ENCODE measurements at regions not wholly inside any gene's neighbourhood (a gene's known extent, or its start where the extent isn't known, plus 50 kb on each side); places are given as distances from the start of the nearest gene placed in this dataset.
"Not testable (repeated sequence)": the region's sequence is repeated elsewhere in the genome, so short reads cannot be mapped to it uniquely, and the experiment has no call there.

- no peaks in the 10 kb centered on the region for H3K36me3 Mint-ChIP-seq
- H3K4me3 Mint-ChIP-seq, result no peak overlapping the region
- H3K27me3 Mint-ChIP-seq, result no peaks in the 10 kb centered on the region
- no peaks in the 10 kb centered on the region for H3K9me3 Mint-ChIP-seq
- no peaks in the 10 kb centered on the region for H3K4me1 Mint-ChIP-seq
- POLR2A ChIA-PET, result no interaction called here
- ATAC-seq (no peak), DNase-seq (no peak)
- no peak overlapping the region for H3K27ac Mint-ChIP-seq
Observed at GRCh38 chr3:86788371-86788770, 202.6 kb downstream of the VGLL3 start.

- no peaks in the 10 kb centered on the region for H3K9me3 Mint-ChIP-seq
- no peak for DNase-seq
- no peak overlapping the region for H3K4me3 Mint-ChIP-seq
- no peak for ATAC-seq
- POLR2A ChIA-PET, result no interaction called here
- no peaks in the 10 kb centered on the region for H3K36me3 Mint-ChIP-seq
- H3K4me1 Mint-ChIP-seq, result no peaks in the 10 kb centered on the region
- no peak overlapping the region for H3K27ac Mint-ChIP-seq
- no peaks in the 10 kb centered on the region for H3K27me3 Mint-ChIP-seq
Observed at GRCh38 chr3:86787091-86787490, 203.9 kb downstream of the VGLL3 start.

GRCh38 chr3:86785386-86785785 lies 205.6 kb downstream of the VGLL3 start:
- H3K4me3 Mint-ChIP-seq, result no peak overlapping the region
- no peaks in the 10 kb centered on the region for H3K27me3 Mint-ChIP-seq
- POLR2A ChIA-PET, result no interaction called here
- no peaks in the 10 kb centered on the region for H3K9me3 Mint-ChIP-seq
- H3K36me3 Mint-ChIP-seq, result no peaks in the 10 kb centered on the region
- ATAC-seq (no peak), DNase-seq (no peak)
- no peak overlapping the region for H3K27ac Mint-ChIP-seq
- H3K4me1 Mint-ChIP-seq, result no peaks in the 10 kb centered on the region

GRCh38 chr3:86782866-86783265 lies 208.1 kb downstream of the VGLL3 start:
- no peaks in the 10 kb centered on the region for H3K4me1 Mint-ChIP-seq
- H3K36me3 Mint-ChIP-seq, result no peaks in the 10 kb centered on the region
- no peaks in the 10 kb centered on the region for H3K27me3 Mint-ChIP-seq
- H3K4me3 Mint-ChIP-seq, result no peak overlapping the region
- H3K27ac Mint-ChIP-seq, result no peak overlapping the region
- POLR2A ChIA-PET, result no interaction called here
- H3K9me3 Mint-ChIP-seq, result no peaks in the 10 kb centered on the region
- DNase-seq, result no peak
- no peak for ATAC-seq

GRCh38 chr3:86782286-86782685 lies 208.7 kb downstream of the VGLL3 start:
- no peaks in the 10 kb centered on the region for H3K4me1 Mint-ChIP-seq
- no peaks in the 10 kb centered on the region for H3K9me3 Mint-ChIP-seq
- ATAC-seq (no peak), DNase-seq (no peak)
- POLR2A ChIA-PET, result no interaction called here
- no peak overlapping the region for H3K27ac Mint-ChIP-seq
- no peaks in the 10 kb centered on the region for H3K36me3 Mint-ChIP-seq
- no peaks in the 10 kb centered on the region for H3K27me3 Mint-ChIP-seq
- no peak overlapping the region for H3K4me3 Mint-ChIP-seq

GRCh38 chr3:86774082-86774691 lies 216.8 kb downstream of the VGLL3 start:
- no peak for DNase-seq
- no peaks in the 10 kb centered on the region for H3K27me3 Mint-ChIP-seq
- H3K4me1 Mint-ChIP-seq, result no peaks in the 10 kb centered on the region
- no peak for ATAC-seq
- POLR2A ChIA-PET, result no interaction called here
- no peaks in the 10 kb centered on the region for H3K36me3 Mint-ChIP-seq
- no peak overlapping the region for H3K27ac Mint-ChIP-seq
- no peak overlapping the region for H3K4me3 Mint-ChIP-seq
- no peaks in the 10 kb centered on the region for H3K9me3 Mint-ChIP-seq

- H3K27me3 Mint-ChIP-seq, result no peaks in the 10 kb centered on the region
- POLR2A ChIA-PET, result no interaction called here
- DNase-seq (no peak), ATAC-seq (no peak)
- peaks cover 0 to 2% (median 0%) of the 10 kb centered on the region in 9 donors for H3K9me3 Mint-ChIP-seq
- no peaks in the 10 kb centered on the region for H3K4me1 Mint-ChIP-seq
- H3K27ac Mint-ChIP-seq, result no peak overlapping the region
- H3K4me3 Mint-ChIP-seq, result no peak overlapping the region
- no peaks in the 10 kb centered on the region for H3K36me3 Mint-ChIP-seq
Observed at GRCh38 chr3:86772699-86773098, 218.2 kb downstream of the VGLL3 start.

- H3K4me3 Mint-ChIP-seq, result no peak overlapping the region
- ATAC-seq, result peak in 1 of 2 donors; percentile 27
- no peak for DNase-seq
- POLR2A ChIA-PET, result no interaction called here
- peaks cover 0 to 3% (median 0%) of the 10 kb centered on the region in 9 donors for H3K9me3 Mint-ChIP-seq
- no peaks in the 10 kb centered on the region for H3K27me3 Mint-ChIP-seq
- H3K4me1 Mint-ChIP-seq, result no peaks in the 10 kb centered on the region
- H3K36me3 Mint-ChIP-seq, result no peaks in the 10 kb centered on the region
- no peak overlapping the region for H3K27ac Mint-ChIP-seq
Observed at GRCh38 chr3:86771741-86772512, 219.0 kb downstream of the VGLL3 start.

GRCh38 chr3:86766331-86766730 lies 224.6 kb downstream of the VGLL3 start:
- no peaks in the 10 kb centered on the region for H3K4me1 Mint-ChIP-seq
- DNase-seq (no peak), ATAC-seq (no peak)
- POLR2A ChIA-PET, result no interaction called here
- no peak overlapping the region for H3K4me3 Mint-ChIP-seq
- H3K9me3 Mint-ChIP-seq, result peaks cover 0 to 12% (median 0%) of the 10 kb centered on the region in 9 donors
- no peaks in the 10 kb centered on the region for H3K36me3 Mint-ChIP-seq
- H3K27me3 Mint-ChIP-seq, result no peaks in the 10 kb centered on the region
- H3K27ac Mint-ChIP-seq, result no peak overlapping the region

GRCh38 chr3:86757322-86758179 lies 233.4 kb downstream of the VGLL3 start:
- H3K27ac Mint-ChIP-seq, H3K36me3 Mint-ChIP-seq, H3K27me3 Mint-ChIP-seq, DNase-seq, POLR2A ChIA-PET, H3K4me1 Mint-ChIP-seq, ATAC-seq, H3K4me3 Mint-ChIP-seq: not testable (repeated sequence)
- H3K9me3 Mint-ChIP-seq, result peaks cover 0 to 38% (median 6%) of the 10 kb centered on the region in 9 donors

- POLR2A ChIA-PET, result no interaction called here
- Mint-ChIP-seq H3K27ac (no peak overlapping the region), H3K27me3 (no peaks in the 10 kb centered on the region), H3K4me3 (no peak overlapping the region), H3K4me1 (no peaks in the 10 kb centered on the region), H3K36me3 (no peaks in the 10 kb centered on the region), H3K9me3 (peaks cover 0 to 24% (median 4%) of the 10 kb centered on the region in 9 donors)
- DNase-seq (no peak), ATAC-seq (no peak)
Observed at GRCh38 chr3:86748015-86748414, 242.9 kb downstream of the VGLL3 start.

GRCh38 chr3:86744051-86744450 lies 246.9 kb downstream of the VGLL3 start:
- no peaks in the 10 kb centered on the region for H3K27me3 Mint-ChIP-seq
- POLR2A ChIA-PET, result no interaction called here
- no peaks in the 10 kb centered on the region for H3K36me3 Mint-ChIP-seq
- no peak overlapping the region for H3K4me3 Mint-ChIP-seq
- no peak for ATAC-seq
- H3K9me3 Mint-ChIP-seq, result peaks cover 0 to 18% (median 2%) of the 10 kb centered on the region in 9 donors
- no peak overlapping the region for H3K27ac Mint-ChIP-seq
- no peaks in the 10 kb centered on the region for H3K4me1 Mint-ChIP-seq
- no peak for DNase-seq

GRCh38 chr3:86743233-86743632 lies 247.7 kb downstream of the VGLL3 start:
- peaks cover 0 to 16% (median 0%) of the 10 kb centered on the region in 9 donors for H3K9me3 Mint-ChIP-seq
- POLR2A ChIA-PET, result no interaction called here
- H3K27ac Mint-ChIP-seq, result no peak overlapping the region
- H3K36me3 Mint-ChIP-seq, result no peaks in the 10 kb centered on the region
- no peak for DNase-seq
- no peak for ATAC-seq
- H3K27me3 Mint-ChIP-seq, result no peaks in the 10 kb centered on the region
- no peaks in the 10 kb centered on the region for H3K4me1 Mint-ChIP-seq
- no peak overlapping the region for H3K4me3 Mint-ChIP-seq
